Spleen (tissue), 11 donors: ENCODE measurements at regions not wholly inside any gene's neighbourhood (a gene's known extent, or its start where the extent isn't known, plus 50 kb on each side); places are given as distances from the start of the nearest gene placed in this dataset.
"Not testable (repeated sequence)": the region's sequence is repeated elsewhere in the genome, so short reads cannot be mapped to it uniquely, and the experiment has no call there.

Source experiments
- DNase-seq: peaks from one replicate; pipeline ENCODE4 v3.0.0-alpha.2; 2020
- H3K27ac ChIP-seq, 8 donors: fragments of 200-600 bp; sonication (generic) in 7 of 8; 1 replicate in 4 of 8; 2 replicates in 4 of 8; pipeline versions ENCODE4 v1.5.0 to v1.8.0; 2016 to 2021; ENCODE audit warnings: inconsistent platforms in 4 of 8, mild to moderate bottlenecking in 4 of 8, moderate library complexity in 1 of 8
- H3K27me3 ChIP-seq, 7 donors: fragments of 200-600 bp; sonication (generic) in 6 of 7; replicated peaks in 1 of 7; 1 replicate in 4 of 7; 2 replicates in 3 of 7; pipeline versions ENCODE4 v1.5.0 to v1.8.0; 2016 to 2021; ENCODE audit warnings: inconsistent platforms in 3 of 7, mild to moderate bottlenecking in 1 of 7
- H3K36me3 ChIP-seq, 6 donors: fragments of 200-600 bp; sonication (generic) in 5 of 6; 1 replicate in 4 of 6; 2 replicates in 2 of 6; pipeline versions ENCODE4 v1.5.0 to v1.8.0; 2016 to 2021; ENCODE audit warnings: inconsistent platforms in 2 of 6
- H3K4me1 ChIP-seq, 6 donors: fragments of 200-600 bp; sonication (generic) in 5 of 6; 1 replicate in 3 of 6; 2 replicates in 3 of 6; pipeline versions ENCODE4 v1.5.0 to v1.8.0; 2016 to 2021; ENCODE audit warnings: inconsistent platforms in 3 of 6
- H3K4me3 ChIP-seq, 8 donors: fragments of 200-600 bp; sonication (generic) in 7 of 8; 1 replicate in 4 of 8; 2 replicates in 4 of 8; pipeline versions ENCODE4 v1.5.0 to v1.8.0; 2016 to 2021; ENCODE audit warnings: inconsistent platforms in 4 of 8, mild to moderate bottlenecking in 4 of 8, moderate library complexity in 2 of 8
- H3K9me3 ChIP-seq, 8 donors: fragments of 200-600 bp; sonication (generic) in 7 of 8; 1 replicate in 4 of 8; 2 replicates in 4 of 8; pipeline versions ENCODE4 v1.5.0 to v1.8.0; 2016 to 2021; ENCODE audit warnings: inconsistent platforms in 4 of 8
- CTCF ChIP-seq, 11 experiments: fragments of 200-600 bp in 7 of 11; fragments of 450-650 bp in 4 of 11; sonication (generic) in 4 of 11; IDR thresholded peaks in 8 of 11; conservative IDR thresholded peaks in 3 of 11; 1 replicate in 7 of 11; 2 replicates in 4 of 11; pipeline versions ENCODE4 v1.4.0 to v1.8.0; 2016 to 2021; ENCODE audit warnings: antibody characterized with exemption in 11 of 11, inconsistent platforms in 4 of 11, mild to moderate bottlenecking in 1 of 11
- POLR2A ChIP-seq, 3 donors: fragments of 450-650 bp; IDR thresholded peaks; one replicate each; pipeline ENCODE4 v1.5.1; 2017; ENCODE audit warnings: antibody characterized with exemption in 3 of 3, mild to moderate bottlenecking in 1 of 3
- POLR2AphosphoS5 ChIP-seq, 3 donors: sonication (generic); formaldehyde crosslinking; IDR thresholded peaks; one replicate each; pipeline ENCODE4 v1.5.1; 2017; ENCODE audit warnings: antibody characterized with exemption in 3 of 3
- WGBS, 5 donors: extraction: QIAGEN DNeasy Blood & Tissue Kit in 3 of 5; methylation state at CpG; one replicate each; pipeline versions ENCODE4 v1.1.5 to v1.1.7; 2013 to 2018; 5-methylcytosine and 5-hydroxymethylcytosine counted together
- intact Hi-C: fragments of 100-400 bp; cut with DNase I; formaldehyde crosslinking; loops from one replicate; pipeline ENCODE4 v1.15.0; 2023; ENCODE audit warnings: low total_unique reads
- donor health status: healthy with polysubstance abuse.
- donor health status: DM: no; HTN: no; CAD: no; lungs with moderate emphysema.
- donor health status: DM: no; HTN: no; CAD: no.
- donor health status: Bipolar disorder and iron deficiency.
- donor health status: healthy.
- donor health status: DM: no; HTN: no; CAD: no.
- donor health status: DM: yes; HTN: yes; CAD: no.

DNA sequence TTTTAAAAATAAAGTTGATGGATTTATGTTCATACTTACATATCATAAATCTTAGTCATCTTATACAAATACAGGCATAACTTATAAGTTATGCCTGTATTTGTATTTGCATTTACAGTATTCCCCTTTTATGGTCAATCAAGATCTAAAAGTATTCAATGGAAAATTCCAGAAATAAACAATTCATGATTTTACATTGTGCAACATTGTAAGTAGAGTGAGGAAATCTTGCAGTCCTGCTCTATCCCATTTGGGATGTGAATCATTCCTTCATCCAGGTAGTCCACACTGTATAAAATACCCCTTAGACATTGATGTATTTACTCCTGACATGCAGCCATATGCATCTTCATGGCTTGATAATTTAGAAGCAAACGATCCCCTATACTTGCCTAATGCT is 795.3 kb downstream of the SLITRK1 start:
- Histone ChIP-seq H3K4me1 (no peaks in the 10 kb centered on the region), H3K36me3 (no peaks in the 10 kb centered on the region), H3K9me3 (peaks cover 0 to 35% (median 26%) of the 10 kb centered on the region in 8 donors), H3K27ac (no peak overlapping the region), H3K4me3 (no peak overlapping the region), H3K27me3 (no peaks in the 10 kb centered on the region)
- intact Hi-C loops = no loop called here
- WGBS, 5 donors = 81 to 88% (median 86%) methylated on average over 1 of the region's 1 CpG
- no peak for TF ChIP-seq CTCF (IDR thresholded peaks at IDR 0.05 in 8 of 11, conservative IDR thresholded peaks at IDR 0.05 in 3 of 11)
- TF ChIP-seq POLR2AphosphoS5 (IDR thresholded peaks at IDR 0.05) = no peak
- no peak for TF ChIP-seq POLR2A (IDR thresholded peaks at IDR 0.05)
- no peak for DNase-seq

DNA sequence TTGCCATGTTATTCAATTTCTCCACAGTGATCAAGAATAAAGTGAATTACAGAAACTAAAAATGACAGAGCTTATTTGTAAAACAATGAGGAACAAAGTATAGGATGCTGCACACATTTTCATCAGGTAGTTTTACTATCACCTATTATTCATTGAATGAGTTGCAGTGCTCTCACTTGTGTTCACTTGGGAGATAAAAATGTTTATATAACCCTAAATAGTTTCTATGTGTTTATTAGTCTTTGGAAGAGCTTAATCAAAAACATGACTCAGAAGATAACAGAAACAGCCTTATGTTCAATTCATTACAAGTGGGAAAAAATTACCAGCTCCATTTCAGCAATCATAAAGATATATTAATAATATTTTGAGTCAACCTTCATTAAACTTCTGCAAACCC is 796.2 kb downstream of the SLITRK1 start:
- no peaks in the 10 kb centered on the region for H3K27me3 ChIP-seq
- no peaks in the 10 kb centered on the region for H3K36me3 ChIP-seq
- peaks cover 0 to 37% (median 24%) of the 10 kb centered on the region in 8 donors for H3K9me3 ChIP-seq
- DNase-seq = no peak
- no peak overlapping the region for H3K4me3 ChIP-seq
- TF ChIP-seq CTCF (IDR thresholded peaks at IDR 0.05 in 8 of 11, conservative IDR thresholded peaks at IDR 0.05 in 3 of 11) (no peak), POLR2A (IDR thresholded peaks at IDR 0.05) (no peak), POLR2AphosphoS5 (IDR thresholded peaks at IDR 0.05) (no peak)
- no peaks in the 10 kb centered on the region for H3K4me1 ChIP-seq
- no peak overlapping the region for H3K27ac ChIP-seq
- intact Hi-C loops = no loop called here

GRCh38 chr13:83085186-83085900 is 796.9 kb downstream of the SLITRK1 start:
- no peak for DNase-seq
- WGBS, 5 donors = 79 to 91% (median 87%) methylated on average over 2 of the region's 2 CpGs
- peaks cover 0 to 29% (median 19%) of the 10 kb centered on the region in 8 donors for H3K9me3 ChIP-seq
- no peak overlapping the region for H3K27ac ChIP-seq
- no peaks in the 10 kb centered on the region for H3K27me3 ChIP-seq
- no peak overlapping the region for H3K4me3 ChIP-seq
- H3K36me3 ChIP-seq = no peaks in the 10 kb centered on the region
- intact Hi-C loops = no loop called here
- H3K4me1 ChIP-seq = no peaks in the 10 kb centered on the region
- TF ChIP-seq POLR2A (IDR thresholded peaks at IDR 0.05) (no peak), POLR2AphosphoS5 (IDR thresholded peaks at IDR 0.05) (no peak), CTCF (IDR thresholded peaks at IDR 0.05 in 8 of 11, conservative IDR thresholded peaks at IDR 0.05 in 3 of 11) (no peak)

- Histone ChIP-seq H3K4me1 (no peaks in the 10 kb centered on the region), H3K27ac (no peak overlapping the region), H3K9me3 (peaks cover 0 to 16% (median 0%) of the 10 kb centered on the region in 8 donors), H3K4me3 (no peak overlapping the region), H3K27me3 (no peaks in the 10 kb centered on the region), H3K36me3 (no peaks in the 10 kb centered on the region)
- intact Hi-C loops = no loop called here
- no peak for TF ChIP-seq CTCF (IDR thresholded peaks at IDR 0.05 in 8 of 11, conservative IDR thresholded peaks at IDR 0.05 in 3 of 11)
- TF ChIP-seq POLR2AphosphoS5 (IDR thresholded peaks at IDR 0.05) = no peak
- no peak for TF ChIP-seq POLR2A (IDR thresholded peaks at IDR 0.05)
- DNase-seq = no peak
- 67 to 89% (median 69%) methylated on average over 2 of the region's 2 CpGs for WGBS, 5 donors
Observed at GRCh38 chr13:83077499-83077898, 804.8 kb downstream of the SLITRK1 start.

DNA sequence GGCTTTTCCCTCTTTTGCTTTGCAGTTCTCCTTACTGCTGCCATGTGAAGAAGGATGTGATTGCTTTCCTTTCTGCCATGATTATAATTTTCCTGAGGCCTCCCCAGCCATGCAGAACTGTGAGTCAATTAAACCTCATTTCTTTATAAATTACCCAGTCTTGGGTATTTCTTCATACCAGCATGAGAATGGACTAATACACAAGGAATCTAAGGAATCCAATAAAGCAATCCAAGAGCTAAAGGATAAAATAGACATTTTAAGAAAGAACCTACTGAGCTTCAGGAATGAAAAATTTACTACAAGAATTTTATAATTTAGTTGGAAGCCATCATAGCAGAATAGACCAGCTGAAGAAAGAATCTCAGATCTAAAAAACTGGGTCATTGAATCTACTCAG is 808.3 kb downstream of the SLITRK1 start:
- H3K4me1 ChIP-seq, H3K36me3 ChIP-seq, intact Hi-C loops, H3K27ac ChIP-seq, DNase-seq, H3K4me3 ChIP-seq, H3K27me3 ChIP-seq: not testable (repeated sequence)
- peaks cover 0 to 27% (median 2%) of the 10 kb centered on the region in 8 donors for H3K9me3 ChIP-seq
